GM12864 (cell line): ENCODE measurements at regions not wholly inside any gene's neighbourhood (a gene's known extent, or its start where the extent isn't known, plus 50 kb on each side); places are given as distances from the start of the nearest gene placed in this dataset.
"Not testable (repeated sequence)": the region's sequence is repeated elsewhere in the genome, so short reads cannot be mapped to it uniquely, and the experiment has no call there.

ENCODE experiments used
- DNase-seq: peaks from one replicate; pipeline ENCODE4 v3.0.0-alpha.2; 2011; ENCODE audit warnings: low read depth
- H3K4me3 ChIP-seq: 2 replicates; pipeline ENCODE4 v1.5.1; 2011; ENCODE audit warnings: mild to moderate bottlenecking, low read depth, low read length, control low read depth
- TF ChIP-seq, protein P1 (sequence below): IDR thresholded peaks from 2 replicates; pipeline ENCODE4 v1.5.1; 2011; ENCODE audit warnings: low read depth, mild to moderate bottlenecking, moderate library complexity, low read length, control low read depth, inconsistent platforms; ENCODE audit errors: missing control alignments

DNA sequence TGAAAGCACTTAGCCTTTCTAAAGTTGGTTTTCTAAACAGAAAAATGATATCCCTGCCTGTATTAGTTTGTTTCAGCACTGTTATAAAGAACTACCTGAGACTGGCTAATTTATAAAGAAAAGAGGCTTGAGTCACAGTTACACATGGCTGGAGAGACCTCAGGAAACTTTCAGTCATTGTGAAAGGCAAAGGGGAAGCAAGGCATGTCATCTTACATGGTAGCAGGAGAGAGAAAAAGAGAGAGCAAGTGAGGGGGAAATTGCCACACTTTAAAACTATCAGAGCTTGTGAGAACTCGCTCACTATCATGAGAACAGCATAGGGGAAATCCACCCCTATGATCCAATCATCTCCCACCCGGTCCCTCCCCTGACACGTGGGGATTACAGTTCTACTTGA, 64.9 kb downstream of the FAM170A start:
- DNase-seq = no peak
- TF ChIP-seq, protein P1, sequence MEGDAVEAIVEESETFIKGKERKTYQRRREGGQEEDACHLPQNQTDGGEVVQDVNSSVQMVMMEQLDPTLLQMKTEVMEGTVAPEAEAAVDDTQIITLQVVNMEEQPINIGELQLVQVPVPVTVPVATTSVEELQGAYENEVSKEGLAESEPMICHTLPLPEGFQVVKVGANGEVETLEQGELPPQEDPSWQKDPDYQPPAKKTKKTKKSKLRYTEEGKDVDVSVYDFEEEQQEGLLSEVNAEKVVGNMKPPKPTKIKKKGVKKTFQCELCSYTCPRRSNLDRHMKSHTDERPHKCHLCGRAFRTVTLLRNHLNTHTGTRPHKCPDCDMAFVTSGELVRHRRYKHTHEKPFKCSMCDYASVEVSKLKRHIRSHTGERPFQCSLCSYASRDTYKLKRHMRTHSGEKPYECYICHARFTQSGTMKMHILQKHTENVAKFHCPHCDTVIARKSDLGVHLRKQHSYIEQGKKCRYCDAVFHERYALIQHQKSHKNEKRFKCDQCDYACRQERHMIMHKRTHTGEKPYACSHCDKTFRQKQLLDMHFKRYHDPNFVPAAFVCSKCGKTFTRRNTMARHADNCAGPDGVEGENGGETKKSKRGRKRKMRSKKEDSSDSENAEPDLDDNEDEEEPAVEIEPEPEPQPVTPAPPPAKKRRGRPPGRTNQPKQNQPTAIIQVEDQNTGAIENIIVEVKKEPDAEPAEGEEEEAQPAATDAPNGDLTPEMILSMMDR = no peak
- H3K4me3 ChIP-seq = no peak overlapping the region

DNA sequence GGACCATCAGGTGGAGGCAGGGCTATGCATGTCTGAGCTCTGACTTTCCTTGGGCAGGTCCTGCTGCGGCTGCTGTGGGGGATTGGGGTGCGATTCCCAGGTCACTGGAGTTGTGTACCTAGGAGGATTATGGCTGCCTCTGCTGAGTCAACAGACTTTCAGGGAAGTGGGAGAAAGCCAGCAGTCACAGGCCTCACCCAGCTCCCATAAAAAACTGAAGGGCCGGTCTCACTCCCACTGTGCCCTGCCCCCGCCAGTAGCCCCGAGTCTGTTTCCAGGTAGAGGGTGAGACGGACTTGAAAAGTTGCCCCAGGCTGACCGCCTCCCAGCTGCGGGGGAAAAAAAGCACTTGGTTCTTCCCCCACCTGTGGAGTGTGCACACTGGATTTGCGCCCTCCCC, 76.7 kb downstream of the FAM170A start:
- no peak for DNase-seq
- H3K4me3 ChIP-seq = no peak overlapping the region
- TF ChIP-seq, protein P1 = no peak

DNA sequence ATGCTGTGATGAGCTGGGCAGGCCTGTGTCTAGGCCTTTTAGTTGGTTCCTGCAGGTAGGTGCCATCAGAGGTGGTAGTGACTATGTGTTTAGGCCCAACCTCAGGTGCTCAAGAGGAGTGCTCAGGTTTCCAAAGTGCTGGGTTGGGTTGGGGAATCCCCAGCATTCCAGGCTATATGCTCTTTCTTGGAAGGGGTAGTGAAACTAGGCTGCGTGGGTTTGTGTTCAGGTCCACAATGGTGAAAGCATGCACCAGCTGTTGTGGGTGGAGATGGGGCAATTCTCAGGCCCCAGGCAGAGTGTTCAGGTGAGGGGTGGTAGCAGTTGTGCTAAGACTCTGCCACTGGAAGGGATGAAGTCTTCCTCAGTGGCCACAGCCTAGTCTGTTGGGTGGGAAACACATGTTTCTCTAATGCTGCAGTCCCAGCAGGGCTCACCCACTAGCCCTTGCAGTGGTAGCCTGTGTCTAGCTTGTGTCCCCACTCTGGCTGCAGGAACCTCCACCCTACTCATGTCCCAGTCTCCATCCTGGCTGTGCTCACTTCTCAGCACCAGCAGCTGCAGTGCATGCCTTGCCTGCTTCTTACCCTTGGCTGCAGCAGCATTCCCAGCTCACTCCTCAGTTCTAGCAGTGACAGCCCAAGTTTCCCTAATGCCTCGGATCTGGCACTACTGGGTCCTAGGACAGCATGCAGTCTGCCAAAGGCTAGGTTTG, 78.9 kb downstream of the FAM170A start:
- DNase-seq = no peak
- TF ChIP-seq, protein P1 = no peak
- H3K4me3 ChIP-seq = no peak overlapping the region

DNA sequence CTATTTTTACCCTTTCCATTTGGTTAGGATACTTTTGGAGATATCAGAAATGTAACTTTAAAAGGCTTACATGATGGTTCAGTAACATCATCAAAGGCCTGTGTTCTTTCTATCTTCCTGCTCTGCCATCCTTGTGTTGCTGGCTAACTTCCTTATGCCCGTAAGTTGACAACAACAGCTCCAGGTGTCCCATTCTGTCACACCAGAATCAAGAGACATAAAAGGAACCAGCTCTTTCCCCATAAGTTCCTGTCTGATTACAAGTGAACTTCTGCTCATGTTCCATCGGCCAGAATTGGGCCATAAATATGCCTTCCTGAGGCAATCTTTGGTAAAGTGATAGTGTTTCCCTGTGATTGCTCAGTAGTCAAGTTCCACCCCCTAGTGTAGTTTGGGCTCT, 92.4 kb downstream of the FAM170A start:
- TF ChIP-seq, protein P1 = no peak
- no peak for DNase-seq
- H3K4me3 ChIP-seq = no peak overlapping the region

DNA sequence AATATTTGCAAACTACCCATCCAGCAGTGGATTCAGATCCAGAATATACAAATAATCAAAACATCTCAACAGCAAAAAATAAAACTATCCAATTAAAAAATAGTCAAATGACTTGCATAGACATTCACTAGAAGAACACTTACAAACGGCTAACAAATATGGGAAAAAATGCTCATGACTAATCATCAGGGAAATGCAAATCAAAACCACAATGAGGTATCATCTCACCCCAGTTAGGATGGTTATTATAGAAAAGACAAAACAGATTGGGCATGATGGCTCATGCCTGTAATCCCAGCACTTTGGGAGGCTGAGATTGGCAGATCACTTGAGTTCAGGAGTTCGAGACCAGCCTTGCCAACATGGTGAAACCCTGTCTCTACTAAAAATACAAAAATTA, 95.9 kb downstream of the FAM170A start:
- H3K4me3 ChIP-seq, DNase-seq: not testable (repeated sequence)

DNA sequence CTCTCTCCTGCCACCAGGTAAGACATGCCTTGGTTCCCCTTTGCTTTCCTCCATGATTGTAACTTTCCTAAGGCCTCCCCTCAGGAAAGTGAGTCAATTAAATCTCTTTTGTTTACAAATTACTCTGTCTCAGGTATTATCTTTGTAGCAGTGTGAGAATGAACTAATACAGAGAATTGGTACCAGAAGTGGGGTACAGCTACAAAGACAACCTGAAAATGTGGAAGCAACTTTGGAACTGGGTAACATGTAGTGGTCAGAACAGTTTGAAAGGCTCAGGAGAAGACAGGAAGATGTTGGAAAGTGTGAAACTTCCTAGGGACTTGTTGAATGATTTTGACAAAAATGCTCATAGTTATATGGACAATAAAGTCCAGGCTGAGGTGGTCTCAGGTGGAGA, 97.2 kb downstream of the FAM170A start:
- DNase-seq = no peak
- no peak overlapping the region for H3K4me3 ChIP-seq
- TF ChIP-seq, protein P1 = no peak

DNA sequence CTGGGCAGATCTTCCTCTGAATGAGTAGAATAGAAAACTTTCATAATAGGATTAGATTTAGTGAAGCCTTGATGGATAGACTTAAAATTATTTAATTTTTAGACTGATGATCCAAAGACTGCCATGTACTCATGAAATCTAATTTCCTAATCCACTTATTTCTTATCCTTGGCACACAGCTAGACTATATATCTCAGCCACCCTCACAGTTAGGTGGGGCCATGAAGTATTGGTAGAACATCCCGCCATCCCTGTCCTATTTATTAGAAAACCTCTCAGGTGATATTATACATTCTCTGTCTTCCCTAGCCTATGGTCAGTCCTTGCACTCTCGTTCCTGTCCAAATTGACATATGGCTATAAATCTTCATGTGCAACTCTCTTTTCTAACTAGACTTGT, 110.9 kb downstream of the FAM170A start:
- no peak for DNase-seq
- H3K4me3 ChIP-seq = no peak overlapping the region
- TF ChIP-seq, protein P1 = no peak
